GM12874 (cell line): ENCODE measurements at regions not wholly inside any gene's neighbourhood (a gene's known extent, or its start where the extent isn't known, plus 50 kb on each side); places are given as distances from the start of the nearest gene placed in this dataset.

ENCODE experiments used
- CTCF ChIP-seq: IDR thresholded peaks from 2 replicates; pipeline ENCODE4 v1.5.1; 2011; ENCODE audit warnings: low read depth, mild to moderate bottlenecking, control low read depth, low read length, moderate library complexity; ENCODE audit not compliant: insufficient read depth

GRCh38 chr2:207300817-207301216, 135.1 kb upstream of the KLF7 start:
- TF ChIP-seq CTCF, result no peak

GRCh38 chr2:207304761-207305160, 139.0 kb upstream of the KLF7 start:
- no peak for TF ChIP-seq CTCF

- TF ChIP-seq CTCF, result no peak
Measured at GRCh38 chr2:207308519-207309224, 142.9 kb upstream of the KLF7 start.

GRCh38 chr2:207311316-207312005, 145.7 kb upstream of the KLF7 start:
- no peak for TF ChIP-seq CTCF

- no peak for TF ChIP-seq CTCF
Measured at GRCh38 chr2:207312006-207312356, 146.2 kb upstream of the KLF7 start.

- TF ChIP-seq CTCF, result no peak
Measured at GRCh38 chr2:207313947-207314346, 148.2 kb upstream of the KLF7 start.

GRCh38 chr2:207315131-207315530, 149.4 kb upstream of the KLF7 start:
- TF ChIP-seq CTCF, result no peak
